ENCODE measurements at regions not wholly inside any gene's neighbourhood (a gene's known extent, or its start where the extent isn't known, plus 50 kb on each side); places are given as distances from the start of the nearest gene placed in this dataset.

GRCh38 chr5:167899490-167900070 is 391.9 kb upstream of the WWC1 start:
- no peak overlapping the region for H3K27ac ChIP-seq (ENCODE audit: low read length)
- DNase-seq = no peak
- no peaks in the 10 kb centered on the region for H3K9me3 ChIP-seq (ENCODE audit: control insufficient read depth, low read depth, low read length)
- H3K36me3 ChIP-seq (ENCODE audit: control insufficient read depth, insufficient read depth, low read length) = no peaks in the 10 kb centered on the region
- no peaks in the 10 kb centered on the region for H3K27me3 ChIP-seq (ENCODE audit: control insufficient read depth, insufficient read depth, low read length)
- H3K4me1 ChIP-seq (ENCODE audit: control insufficient read depth, insufficient read depth, low read length) = no peaks in the 10 kb centered on the region
- H3K4me3 ChIP-seq (ENCODE audit: low read length) = no peak overlapping the region
- no CpG with 5 or more reads among the region's 8 CpGs for WGBS (ENCODE audit: insufficient coverage, low lambda C conversion rate)

- H3K27ac ChIP-seq (ENCODE audit: low read length) = no peak overlapping the region
- no peak for DNase-seq
- H3K27me3 ChIP-seq (ENCODE audit: control insufficient read depth, insufficient read depth, low read length) = no peaks in the 10 kb centered on the region
- H3K9me3 ChIP-seq (ENCODE audit: control insufficient read depth, low read depth, low read length) = no peaks in the 10 kb centered on the region
- no peaks in the 10 kb centered on the region for H3K36me3 ChIP-seq (ENCODE audit: control insufficient read depth, insufficient read depth, low read length)
- no peak overlapping the region for H3K4me3 ChIP-seq (ENCODE audit: low read length)
- 67% methylated on average over 3 of the region's 6 CpGs for WGBS (ENCODE audit: insufficient coverage, low lambda C conversion rate)
- H3K4me1 ChIP-seq (ENCODE audit: control insufficient read depth, insufficient read depth, low read length) = no peaks in the 10 kb centered on the region
These were observed 391.0 kb upstream of the WWC1 start for GRCh38 chr5:167900340-167900935.

- Histone ChIP-seq H3K4me3 (ENCODE audit: low read length) (no peak overlapping the region), H3K36me3 (ENCODE audit: control insufficient read depth, insufficient read depth, low read length) (no peaks in the 10 kb centered on the region), H3K27me3 (ENCODE audit: control insufficient read depth, insufficient read depth, low read length) (no peaks in the 10 kb centered on the region), H3K9me3 (ENCODE audit: control insufficient read depth, low read depth, low read length) (no peaks in the 10 kb centered on the region), H3K4me1 (ENCODE audit: control insufficient read depth, insufficient read depth, low read length) (no peaks in the 10 kb centered on the region), H3K27ac (ENCODE audit: low read length) (no peak overlapping the region)
- WGBS (ENCODE audit: insufficient coverage, low lambda C conversion rate) = no CpG with 5 or more reads among the region's 9 CpGs
- no peak for DNase-seq
These were observed 389.1 kb upstream of the WWC1 start for GRCh38 chr5:167902298-167902697.

GRCh38 chr5:167903243-167903642 is 388.2 kb upstream of the WWC1 start:
- DNase-seq = no peak
- no peak overlapping the region for H3K27ac ChIP-seq (ENCODE audit: low read length)
- 100% methylated on average over 1 of the region's 4 CpGs for WGBS (ENCODE audit: insufficient coverage, low lambda C conversion rate)
- no peaks in the 10 kb centered on the region for H3K27me3 ChIP-seq (ENCODE audit: control insufficient read depth, insufficient read depth, low read length)
- H3K36me3 ChIP-seq (ENCODE audit: control insufficient read depth, insufficient read depth, low read length) = no peaks in the 10 kb centered on the region
- H3K4me1 ChIP-seq (ENCODE audit: control insufficient read depth, insufficient read depth, low read length) = no peaks in the 10 kb centered on the region
- H3K9me3 ChIP-seq (ENCODE audit: control insufficient read depth, low read depth, low read length) = no peaks in the 10 kb centered on the region
- no peak overlapping the region for H3K4me3 ChIP-seq (ENCODE audit: low read length)

- Histone ChIP-seq H3K27me3 (ENCODE audit: control insufficient read depth, insufficient read depth, low read length) (no peaks in the 10 kb centered on the region), H3K36me3 (ENCODE audit: control insufficient read depth, insufficient read depth, low read length) (no peaks in the 10 kb centered on the region), H3K9me3 (ENCODE audit: control insufficient read depth, low read depth, low read length) (no peaks in the 10 kb centered on the region), H3K4me3 (ENCODE audit: low read length) (no peak overlapping the region), H3K27ac (ENCODE audit: low read length) (no peak overlapping the region), H3K4me1 (ENCODE audit: control insufficient read depth, insufficient read depth, low read length) (no peaks in the 10 kb centered on the region)
- WGBS (ENCODE audit: insufficient coverage, low lambda C conversion rate) = 100% methylated on average over 1 of the region's 2 CpGs
- no peak for DNase-seq
These were observed 387.8 kb upstream of the WWC1 start for GRCh38 chr5:167903659-167904058.

- H3K4me3 ChIP-seq (ENCODE audit: low read length) = no peak overlapping the region
- no peaks in the 10 kb centered on the region for H3K9me3 ChIP-seq (ENCODE audit: control insufficient read depth, low read depth, low read length)
- DNase-seq = no peak
- no peaks in the 10 kb centered on the region for H3K27me3 ChIP-seq (ENCODE audit: control insufficient read depth, insufficient read depth, low read length)
- WGBS (ENCODE audit: insufficient coverage, low lambda C conversion rate) = no CpG with 5 or more reads among the region's 6 CpGs
- no peak overlapping the region for H3K27ac ChIP-seq (ENCODE audit: low read length)
- no peaks in the 10 kb centered on the region for H3K36me3 ChIP-seq (ENCODE audit: control insufficient read depth, insufficient read depth, low read length)
- no peaks in the 10 kb centered on the region for H3K4me1 ChIP-seq (ENCODE audit: control insufficient read depth, insufficient read depth, low read length)
These were observed 385.3 kb upstream of the WWC1 start for GRCh38 chr5:167905919-167906853.

- DNase-seq = no peak
- Histone ChIP-seq H3K4me3 (ENCODE audit: low read length) (no peak overlapping the region), H3K27me3 (ENCODE audit: control insufficient read depth, insufficient read depth, low read length) (no peaks in the 10 kb centered on the region), H3K9me3 (ENCODE audit: control insufficient read depth, low read depth, low read length) (no peaks in the 10 kb centered on the region), H3K36me3 (ENCODE audit: control insufficient read depth, insufficient read depth, low read length) (no peaks in the 10 kb centered on the region), H3K4me1 (ENCODE audit: control insufficient read depth, insufficient read depth, low read length) (no peaks in the 10 kb centered on the region), H3K27ac (ENCODE audit: low read length) (no peak overlapping the region)
These were observed 382.8 kb upstream of the WWC1 start for GRCh38 chr5:167908606-167909005.

- no peaks in the 10 kb centered on the region for H3K27me3 ChIP-seq (ENCODE audit: control insufficient read depth, insufficient read depth, low read length)
- H3K27ac ChIP-seq (ENCODE audit: low read length) = no peak overlapping the region
- no peak overlapping the region for H3K4me3 ChIP-seq (ENCODE audit: low read length)
- no peaks in the 10 kb centered on the region for H3K4me1 ChIP-seq (ENCODE audit: control insufficient read depth, insufficient read depth, low read length)
- H3K36me3 ChIP-seq (ENCODE audit: control insufficient read depth, insufficient read depth, low read length) = no peaks in the 10 kb centered on the region
- 59% methylated on average over 3 of the region's 6 CpGs for WGBS (ENCODE audit: insufficient coverage, low lambda C conversion rate)
- no peaks in the 10 kb centered on the region for H3K9me3 ChIP-seq (ENCODE audit: control insufficient read depth, low read depth, low read length)
- no peak for DNase-seq
These were observed 378.3 kb upstream of the WWC1 start for GRCh38 chr5:167912941-167913665.

GRCh38 chr5:167915237-167915636 is 376.2 kb upstream of the WWC1 start:
- no peak overlapping the region for H3K27ac ChIP-seq (ENCODE audit: low read length)
- WGBS (ENCODE audit: insufficient coverage, low lambda C conversion rate) = 97% methylated on average over 4 of the region's 4 CpGs
- DNase-seq = no peak
- H3K36me3 ChIP-seq (ENCODE audit: control insufficient read depth, insufficient read depth, low read length) = no peaks in the 10 kb centered on the region
- no peaks in the 10 kb centered on the region for H3K4me1 ChIP-seq (ENCODE audit: control insufficient read depth, insufficient read depth, low read length)
- H3K4me3 ChIP-seq (ENCODE audit: low read length) = no peak overlapping the region
- no peaks in the 10 kb centered on the region for H3K27me3 ChIP-seq (ENCODE audit: control insufficient read depth, insufficient read depth, low read length)
- H3K9me3 ChIP-seq (ENCODE audit: control insufficient read depth, low read depth, low read length) = no peaks in the 10 kb centered on the region

- Histone ChIP-seq H3K4me3 (ENCODE audit: low read length) (no peak overlapping the region), H3K4me1 (ENCODE audit: control insufficient read depth, insufficient read depth, low read length) (no peaks in the 10 kb centered on the region), H3K36me3 (ENCODE audit: control insufficient read depth, insufficient read depth, low read length) (no peaks in the 10 kb centered on the region), H3K27ac (ENCODE audit: low read length) (no peak overlapping the region), H3K27me3 (ENCODE audit: control insufficient read depth, insufficient read depth, low read length) (no peaks in the 10 kb centered on the region), H3K9me3 (ENCODE audit: control insufficient read depth, low read depth, low read length) (no peaks in the 10 kb centered on the region)
- DNase-seq = no peak
- no CpG with 5 or more reads among the region's 8 CpGs for WGBS (ENCODE audit: insufficient coverage, low lambda C conversion rate)
These were observed 375.2 kb upstream of the WWC1 start for GRCh38 chr5:167916261-167916691.
